Hypothalamus (tissue), 51 donors: ENCODE measurements at regions not wholly inside any gene's neighbourhood (a gene's known extent, or its start where the extent isn't known, plus 50 kb on each side); places are given as distances from the start of the nearest gene placed in this dataset.
"Not testable (repeated sequence)": the region's sequence is repeated elsewhere in the genome, so short reads cannot be mapped to it uniquely, and the experiment has no call there.

ENCODE experiments used
- DNase-seq, 51 donors: peaks; one replicate each; lab custom pipeline; 2025; lab: John Stamatoyannopoulos, UW

- DNase-seq = no peak
These were observed 113.2 kb downstream of the RTP4 start for GRCh38 chr3:187481426-187481825.

GRCh38 chr3:187475613-187476012, 107.4 kb downstream of the RTP4 start:
- DNase-seq = not testable (repeated sequence)

DNA sequence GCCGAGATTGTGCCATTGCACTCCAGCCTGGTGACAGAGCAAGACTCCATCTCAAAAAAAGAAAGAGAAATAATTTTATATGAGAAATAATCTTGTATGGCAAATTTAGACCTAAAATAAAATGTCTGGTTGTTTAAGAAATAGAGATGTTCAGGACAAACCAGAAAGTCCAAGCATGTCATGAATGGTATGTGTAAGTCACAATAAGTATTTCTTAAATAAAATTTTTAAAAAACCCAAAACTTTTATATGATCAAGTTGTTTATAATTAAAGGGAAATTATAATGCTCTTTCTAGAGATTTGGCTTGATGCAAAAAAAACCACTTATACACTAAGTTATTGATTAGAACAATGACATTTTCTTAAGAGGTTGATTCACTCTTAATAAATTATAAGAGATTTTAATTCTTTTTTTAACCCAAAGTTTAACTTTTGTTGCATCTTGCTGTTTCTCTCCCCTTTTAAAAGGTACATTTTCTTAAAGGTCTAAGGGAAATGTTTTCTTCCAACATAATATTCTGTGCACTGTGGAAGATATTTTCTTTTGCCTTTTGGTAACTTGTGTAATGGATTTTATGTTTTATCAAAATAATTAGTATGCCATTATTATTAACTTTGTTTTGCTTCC, 105.7 kb downstream of the RTP4 start:
- no peak for DNase-seq

GRCh38 chr3:187466306-187466705, 98.1 kb downstream of the RTP4 start:
- DNase-seq = not testable (repeated sequence)

GRCh38 chr3:187465503-187465902, 97.3 kb downstream of the RTP4 start:
- DNase-seq = no peak

DNA sequence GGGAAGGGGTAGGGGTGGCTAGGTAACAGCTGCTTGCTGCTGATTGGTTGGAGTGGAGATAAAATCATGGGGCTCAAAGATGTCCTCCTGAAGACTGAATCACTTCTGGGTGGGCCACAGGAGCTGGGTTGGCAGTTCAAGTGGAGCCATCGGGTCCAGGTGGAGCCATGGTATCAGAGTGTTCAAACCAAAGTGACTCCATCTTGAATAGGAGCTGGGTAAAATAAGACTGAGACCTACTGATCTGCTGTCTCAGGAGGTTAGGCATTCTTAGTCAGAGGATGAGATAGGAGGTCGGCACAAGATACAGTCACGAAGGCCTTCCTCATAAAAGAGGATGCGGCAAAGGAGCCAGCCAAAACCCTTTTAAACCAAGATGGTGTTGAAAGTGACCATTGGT, 96.5 kb downstream of the RTP4 start:
- no peak for DNase-seq

DNA sequence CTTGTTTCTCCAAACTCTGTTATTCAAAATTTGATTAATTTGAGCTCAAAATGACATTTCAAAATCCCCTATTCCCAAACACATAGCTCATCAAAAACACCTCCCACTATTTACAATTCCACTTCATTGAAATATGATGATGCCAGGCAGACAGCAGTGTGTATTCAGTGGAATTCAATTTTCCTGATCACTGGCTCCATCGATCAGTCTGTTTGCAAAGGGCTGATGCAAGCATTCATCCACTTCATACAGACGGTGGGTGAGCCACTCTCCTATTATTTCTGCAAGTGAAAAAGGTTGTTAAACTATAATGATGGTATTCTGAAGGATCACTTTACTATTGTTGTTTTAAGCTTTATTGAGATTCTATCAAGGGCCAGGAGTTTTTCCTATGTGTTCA, 90.7 kb downstream of the RTP4 start:
- DNase-seq = no peak

DNA sequence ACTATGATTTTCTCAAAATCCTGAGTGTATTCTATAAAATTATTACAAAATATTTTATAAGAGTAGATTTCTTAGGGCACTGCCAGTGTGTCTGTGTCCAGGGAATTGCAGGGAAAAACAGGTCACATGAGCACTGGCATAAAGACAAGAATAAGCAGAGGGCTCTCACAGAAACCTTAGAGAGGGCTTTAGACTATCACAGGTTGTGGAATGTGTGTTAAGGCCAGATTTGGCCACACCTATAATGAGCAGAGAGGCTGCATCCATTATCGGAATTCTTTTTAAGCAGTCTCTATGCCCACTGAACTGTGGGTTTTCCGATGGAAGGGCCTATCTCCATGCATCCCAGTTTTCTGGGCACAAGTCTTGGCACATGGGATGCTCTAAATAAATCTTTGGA, 90.2 kb downstream of the RTP4 start:
- no peak for DNase-seq

DNA sequence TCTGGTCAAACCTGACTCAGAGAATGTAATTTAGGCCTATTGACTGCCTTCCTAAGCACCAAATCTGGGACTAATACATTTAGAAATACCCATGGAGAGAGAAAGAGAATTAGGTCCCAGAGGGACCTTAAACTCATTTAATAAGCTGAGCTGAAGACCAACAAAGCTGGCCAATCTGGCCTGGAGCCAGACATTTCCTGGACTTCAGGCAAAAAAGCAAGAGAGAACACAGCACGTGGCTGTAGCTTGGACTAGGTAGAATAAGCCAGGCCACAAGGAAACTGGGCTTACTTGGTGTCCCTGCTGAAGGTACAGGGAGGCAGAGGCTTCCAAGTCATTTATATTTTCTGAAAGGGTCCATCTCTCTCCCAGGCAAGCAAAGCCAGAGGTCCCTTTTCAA, 88.1 kb downstream of the RTP4 start:
- peak in 33 of 51 donors; percentile 2 to 76 (median 38) for DNase-seq

DNA sequence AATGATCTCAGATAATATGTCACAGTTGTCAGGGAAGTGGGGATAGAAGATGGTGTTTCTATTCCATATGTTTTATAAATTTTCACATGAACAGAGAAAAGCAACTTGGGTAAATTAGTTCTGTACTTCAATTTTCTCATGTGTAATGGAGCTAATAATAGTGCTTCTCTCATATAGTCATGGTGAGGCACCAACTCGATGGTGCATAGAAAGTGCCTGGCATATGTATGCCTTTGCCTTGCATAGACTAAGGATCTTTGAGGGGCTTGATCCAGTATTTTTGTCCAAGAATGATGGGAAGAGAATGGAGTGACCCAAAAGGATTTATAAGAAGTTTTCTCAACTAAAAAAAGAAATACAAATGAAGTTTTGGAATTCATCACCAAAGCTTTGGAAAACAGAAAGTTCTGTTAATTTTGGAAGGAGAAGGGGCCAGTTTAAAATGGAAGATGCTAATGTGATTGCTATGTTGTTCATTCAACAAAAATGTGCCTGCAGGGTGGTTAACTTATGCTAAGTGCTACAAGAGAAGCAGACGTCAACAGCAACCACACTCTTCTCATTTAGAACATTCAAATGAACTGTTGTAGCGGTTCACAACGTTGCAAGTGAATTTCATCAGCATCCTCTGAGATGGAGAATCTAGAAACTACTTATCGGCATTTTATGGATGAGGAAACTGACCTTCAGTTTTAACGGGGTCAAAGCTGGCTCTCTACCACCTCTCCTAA, 86.1 kb downstream of the RTP4 start:
- DNase-seq = no peak

DNA sequence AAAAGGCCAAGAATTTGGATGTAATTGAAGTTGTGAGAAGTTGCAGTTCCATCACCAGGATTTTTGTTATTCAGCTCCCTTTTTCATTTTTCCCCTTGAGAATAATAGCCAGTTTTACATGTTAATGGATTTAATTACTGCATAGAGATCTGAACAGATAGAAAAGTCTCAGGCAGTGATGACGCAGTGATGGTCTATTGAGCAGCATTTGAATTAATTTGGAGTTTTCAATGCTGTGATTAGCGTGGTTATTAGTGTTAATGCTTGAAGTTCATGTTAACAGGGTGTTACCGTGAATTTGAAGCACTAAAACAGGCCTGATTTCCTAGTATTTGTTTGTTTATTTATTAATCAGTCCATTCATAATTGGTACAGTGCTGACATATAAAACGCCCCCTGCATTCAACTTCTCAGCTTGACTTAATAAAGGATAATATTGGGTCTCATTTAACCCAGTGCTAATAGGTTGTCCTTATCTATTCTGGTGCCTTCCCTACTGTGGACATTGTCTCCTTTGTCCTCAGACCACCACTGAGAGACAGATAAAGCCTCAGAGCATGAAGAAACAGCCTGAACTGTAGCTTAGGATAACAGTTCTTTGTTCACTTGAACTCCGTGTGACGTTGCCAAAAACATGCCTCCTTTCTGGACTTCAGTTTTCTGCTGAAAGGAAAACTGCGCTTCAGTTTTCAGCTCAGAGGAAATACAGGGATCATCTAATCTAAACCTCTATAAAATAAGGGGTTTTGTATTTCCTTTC, 82.4 kb downstream of the RTP4 start:
- peak in 7 of 51 donors; percentile 1 to 24 (median 3) for DNase-seq

GRCh38 chr3:187448674-187449073, 80.5 kb downstream of the RTP4 start:
- DNase-seq = no peak

GRCh38 chr3:187447737-187448136, 79.6 kb downstream of the RTP4 start:
- no peak for DNase-seq

DNA sequence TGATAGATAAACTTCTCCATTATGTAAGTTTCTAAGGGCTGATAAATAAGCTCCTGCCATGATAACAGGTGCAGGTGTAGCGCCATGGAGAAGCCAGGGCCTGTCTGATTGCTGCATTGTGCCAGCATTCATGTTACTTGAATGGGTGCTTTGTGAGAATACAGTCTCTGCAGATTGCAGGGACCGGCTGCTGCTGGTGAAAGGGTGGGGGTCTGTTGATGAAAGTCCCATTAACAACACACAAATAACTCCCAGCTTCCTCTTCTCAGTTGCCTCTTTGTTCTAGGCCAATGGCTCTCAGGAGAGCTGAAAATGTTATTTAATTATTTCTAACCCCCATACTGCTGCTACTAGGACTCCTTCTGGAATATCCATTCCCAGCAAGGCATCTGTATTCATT, 77.2 kb downstream of the RTP4 start:
- peak in 21 of 51 donors; percentile 2 to 54 (median 16) for DNase-seq

- no peak for DNase-seq
These were observed 66.3 kb downstream of the RTP4 start for GRCh38 chr3:187434524-187434923.

DNA sequence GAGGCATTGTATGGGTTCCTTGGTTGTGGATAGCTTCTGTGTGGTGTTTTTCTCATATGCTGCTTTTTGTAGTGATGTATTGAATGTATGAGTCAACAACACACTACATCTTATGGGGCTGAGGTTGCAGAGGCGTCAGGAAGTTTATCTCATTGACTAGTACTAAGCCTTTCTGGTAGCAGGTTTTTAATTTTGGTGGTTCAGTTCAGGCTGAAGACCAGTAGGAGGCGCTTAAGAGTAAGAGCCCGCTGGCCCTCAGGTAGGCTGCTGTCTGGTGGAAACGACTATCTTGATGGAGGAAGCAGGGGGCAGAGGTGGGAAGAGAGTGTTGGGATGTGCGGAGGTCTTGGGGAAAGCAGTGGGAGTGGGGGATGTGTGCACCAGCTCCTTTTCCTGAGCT, 62.4 kb downstream of the RTP4 start:
- no peak for DNase-seq
